Nephron (organoid): ENCODE measurements at regions not wholly inside any gene's neighbourhood (a gene's known extent, or its start where the extent isn't known, plus 50 kb on each side); places are given as distances from the start of the nearest gene placed in this dataset.

ENCODE experiments used
- H3K27ac Mint-ChIP-seq, 3 experiments: 2 replicates each; pipeline ENCODE4 v1.8.0; 2020; ENCODE audit warnings: mixed read lengths in 3 of 3, mild to moderate bottlenecking in 2 of 3, moderate library complexity in 1 of 3
- H3K27me3 Mint-ChIP-seq: 2 replicates; pipeline ENCODE4 v1.8.0; 2021; ENCODE audit warnings: low read depth, mild to moderate bottlenecking, moderate library complexity, mixed read lengths
- H3K36me3 Mint-ChIP-seq: 2 replicates; pipeline ENCODE4 v1.8.0; 2020; ENCODE audit warnings: low read depth, mixed read lengths
- H3K4me1 Mint-ChIP-seq: 2 replicates; pipeline ENCODE4 v1.8.0; 2020; ENCODE audit warnings: mixed read lengths
- H3K4me3 Mint-ChIP-seq, 3 experiments: 2 replicates each; pipeline ENCODE4 v1.8.0; 2020; ENCODE audit warnings: mild to moderate bottlenecking in 3 of 3, mixed read lengths in 3 of 3, moderate library complexity in 2 of 3
- H3K9me3 Mint-ChIP-seq: 2 replicates; pipeline ENCODE4 v1.8.0; 2020; ENCODE audit warnings: mixed read lengths
- TF ChIP-seq, protein P1 (sequence below), 3 experiments: fragments of 200-600 bp; sonication (generic); IDR thresholded peaks; one replicate each; pipeline ENCODE4 v1.5.0; 2021; ENCODE audit warnings: antibody characterized with exemption in 3 of 3; ENCODE audit not compliant: unreplicated experiment in 3 of 3

DNA sequence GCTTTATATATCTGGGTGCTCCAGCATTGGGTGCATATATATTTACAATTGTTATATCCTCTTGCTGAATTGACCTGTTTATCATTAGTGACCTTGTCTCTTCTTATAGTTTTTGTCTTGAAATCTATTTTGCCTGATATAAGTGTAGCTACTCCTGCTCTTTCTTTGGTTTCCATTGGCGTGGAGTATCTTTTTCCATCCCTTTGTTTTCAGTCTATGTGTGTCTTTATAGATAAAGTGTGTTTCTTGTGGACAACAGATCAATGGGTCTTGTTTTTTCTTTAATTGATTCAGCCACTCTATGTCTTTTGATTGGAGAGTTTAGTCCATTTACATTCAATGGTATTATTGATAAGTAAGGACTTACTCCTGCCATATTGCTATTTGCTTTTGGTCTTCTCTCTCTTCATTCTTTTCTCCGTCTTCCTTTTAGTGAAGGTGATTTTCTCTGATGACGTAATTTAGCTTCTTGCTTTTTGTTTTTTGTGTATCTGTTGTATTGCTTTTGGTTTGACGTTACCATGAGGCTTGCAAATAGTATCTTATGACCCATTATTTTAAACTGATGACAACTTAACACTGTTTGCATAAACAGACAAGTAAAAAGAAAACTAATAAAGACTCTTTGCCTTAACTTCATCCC lies 347.6 kb downstream of the TMEM121 start:
- TF ChIP-seq, protein P1, sequence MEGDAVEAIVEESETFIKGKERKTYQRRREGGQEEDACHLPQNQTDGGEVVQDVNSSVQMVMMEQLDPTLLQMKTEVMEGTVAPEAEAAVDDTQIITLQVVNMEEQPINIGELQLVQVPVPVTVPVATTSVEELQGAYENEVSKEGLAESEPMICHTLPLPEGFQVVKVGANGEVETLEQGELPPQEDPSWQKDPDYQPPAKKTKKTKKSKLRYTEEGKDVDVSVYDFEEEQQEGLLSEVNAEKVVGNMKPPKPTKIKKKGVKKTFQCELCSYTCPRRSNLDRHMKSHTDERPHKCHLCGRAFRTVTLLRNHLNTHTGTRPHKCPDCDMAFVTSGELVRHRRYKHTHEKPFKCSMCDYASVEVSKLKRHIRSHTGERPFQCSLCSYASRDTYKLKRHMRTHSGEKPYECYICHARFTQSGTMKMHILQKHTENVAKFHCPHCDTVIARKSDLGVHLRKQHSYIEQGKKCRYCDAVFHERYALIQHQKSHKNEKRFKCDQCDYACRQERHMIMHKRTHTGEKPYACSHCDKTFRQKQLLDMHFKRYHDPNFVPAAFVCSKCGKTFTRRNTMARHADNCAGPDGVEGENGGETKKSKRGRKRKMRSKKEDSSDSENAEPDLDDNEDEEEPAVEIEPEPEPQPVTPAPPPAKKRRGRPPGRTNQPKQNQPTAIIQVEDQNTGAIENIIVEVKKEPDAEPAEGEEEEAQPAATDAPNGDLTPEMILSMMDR (IDR thresholded peaks at IDR 0.05; ENCODE audit: unreplicated experiment in 3 of 3): no peak

DNA sequence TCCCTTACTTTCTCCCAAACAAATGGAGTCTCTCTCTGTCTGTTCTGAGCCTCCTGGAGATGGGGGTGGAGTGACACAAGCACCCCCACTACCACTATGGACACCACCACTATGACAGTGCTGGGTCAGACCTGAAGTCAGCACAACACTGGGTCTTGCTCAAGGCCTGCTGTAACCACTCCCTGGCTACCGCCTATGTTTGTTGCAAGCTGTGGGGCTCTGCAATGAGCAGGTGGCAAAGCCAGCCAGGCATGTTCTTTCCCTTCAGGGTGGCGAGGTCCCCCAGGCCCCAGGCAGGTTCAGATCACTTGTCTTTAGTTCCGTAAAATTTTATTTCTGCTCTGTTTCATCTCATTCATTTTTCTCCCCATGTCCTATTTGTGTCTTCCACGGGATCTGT lies 349.8 kb downstream of the TMEM121 start:
- no peaks in the 10 kb centered on the region for H3K27me3 Mint-ChIP-seq
- no peak overlapping the region for H3K4me3 Mint-ChIP-seq
- TF ChIP-seq, protein P1 (IDR thresholded peaks at IDR 0.05; ENCODE audit: unreplicated experiment in 3 of 3): no peak
- no peaks in the 10 kb centered on the region for H3K4me1 Mint-ChIP-seq
- H3K36me3 Mint-ChIP-seq: no peaks in the 10 kb centered on the region
- H3K27ac Mint-ChIP-seq: no peak overlapping the region
- peaks cover 65% of the 10 kb centered on the region for H3K9me3 Mint-ChIP-seq

More for the DNA sequence above, 347.6 kb downstream of the TMEM121 start:
- H3K4me1 Mint-ChIP-seq: no peaks in the 10 kb centered on the region
- no peaks in the 10 kb centered on the region for H3K27me3 Mint-ChIP-seq
- no peak overlapping the region for H3K27ac Mint-ChIP-seq
- no peaks in the 10 kb centered on the region for H3K36me3 Mint-ChIP-seq
- H3K9me3 Mint-ChIP-seq: peaks cover 78% of the 10 kb centered on the region
- no peak overlapping the region for H3K4me3 Mint-ChIP-seq

DNA sequence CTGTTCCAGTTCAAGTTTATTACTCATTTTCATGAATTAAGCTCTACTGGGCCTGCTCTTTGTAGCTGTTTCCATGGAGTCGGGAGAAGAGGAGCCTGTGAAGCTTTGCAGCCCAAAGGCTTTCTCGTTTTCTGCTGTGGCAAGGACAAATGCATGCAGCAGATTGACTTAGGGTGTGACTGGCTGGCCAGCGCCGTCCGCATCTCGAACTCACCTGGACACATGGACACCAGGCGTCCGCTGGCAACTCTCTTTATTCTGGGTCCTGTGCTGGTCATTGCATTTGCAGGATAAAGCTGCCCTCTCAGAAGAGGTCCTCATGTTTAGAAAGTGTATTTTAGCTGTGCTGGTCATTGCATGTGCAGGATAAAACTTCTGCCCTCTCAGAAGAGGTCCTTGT lies 350.4 kb downstream of the TMEM121 start:
- TF ChIP-seq, protein P1 (IDR thresholded peaks at IDR 0.05; ENCODE audit: unreplicated experiment in 3 of 3): no peak
- peaks cover 61% of the 10 kb centered on the region for H3K9me3 Mint-ChIP-seq
- no peaks in the 10 kb centered on the region for H3K4me1 Mint-ChIP-seq
- H3K27ac Mint-ChIP-seq: no peak overlapping the region
- H3K27me3 Mint-ChIP-seq: no peaks in the 10 kb centered on the region
- no peaks in the 10 kb centered on the region for H3K36me3 Mint-ChIP-seq
- no peak overlapping the region for H3K4me3 Mint-ChIP-seq

DNA sequence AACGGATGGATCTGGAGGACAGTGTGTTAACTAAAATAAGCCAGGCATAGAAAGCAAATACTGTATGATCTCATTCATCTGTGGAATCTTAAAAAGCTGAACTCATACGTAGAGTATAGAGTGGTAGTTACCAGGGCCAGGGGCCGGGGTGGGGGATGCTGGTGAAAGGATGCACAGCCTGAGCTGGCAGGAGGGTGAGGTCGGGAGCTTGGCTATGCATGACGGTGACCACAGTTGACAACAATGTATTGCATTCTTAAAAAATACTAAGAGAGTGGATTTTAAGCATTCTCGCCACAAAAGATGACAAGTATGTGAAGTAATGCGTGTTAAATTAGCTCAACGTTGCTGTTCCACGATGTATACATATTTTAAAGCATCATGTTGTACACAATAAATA lies 351.3 kb downstream of the TMEM121 start:
- H3K27me3 Mint-ChIP-seq: no peaks in the 10 kb centered on the region
- no peaks in the 10 kb centered on the region for H3K36me3 Mint-ChIP-seq
- H3K4me3 Mint-ChIP-seq: no peak overlapping the region
- H3K27ac Mint-ChIP-seq: no peak overlapping the region
- H3K9me3 Mint-ChIP-seq: peaks cover 56% of the 10 kb centered on the region
- H3K4me1 Mint-ChIP-seq: no peaks in the 10 kb centered on the region
- TF ChIP-seq, protein P1 (IDR thresholded peaks at IDR 0.05; ENCODE audit: unreplicated experiment in 3 of 3): no peak

DNA sequence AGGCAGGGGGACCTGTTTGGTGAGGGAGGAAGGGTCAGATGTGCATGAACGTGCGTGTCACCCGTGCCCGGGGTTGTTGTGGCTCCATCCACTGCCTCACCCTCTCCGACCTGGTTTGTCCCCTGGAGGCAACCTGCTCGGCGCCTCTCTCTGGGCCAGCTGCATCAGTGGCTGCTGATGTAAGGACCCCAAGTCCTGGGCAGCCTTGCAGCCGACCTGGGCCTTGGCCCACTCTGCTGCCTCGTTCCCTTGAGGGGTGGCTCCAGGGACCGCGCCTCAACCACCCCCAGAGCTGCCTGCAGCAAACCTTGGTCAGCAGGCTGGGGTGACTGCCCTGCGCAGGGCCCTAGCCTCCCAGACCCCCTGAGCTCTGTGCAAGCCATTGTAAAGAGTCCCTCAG lies 351.7 kb downstream of the TMEM121 start:
- TF ChIP-seq, protein P1 (IDR thresholded peaks at IDR 0.05; ENCODE audit: unreplicated experiment in 3 of 3): no peak
- Mint-ChIP-seq H3K9me3 (peaks cover 51% of the 10 kb centered on the region), H3K4me1 (no peaks in the 10 kb centered on the region), H3K4me3 (no peak overlapping the region), H3K27me3 (no peaks in the 10 kb centered on the region), H3K36me3 (no peaks in the 10 kb centered on the region), H3K27ac (no peak overlapping the region)

DNA sequence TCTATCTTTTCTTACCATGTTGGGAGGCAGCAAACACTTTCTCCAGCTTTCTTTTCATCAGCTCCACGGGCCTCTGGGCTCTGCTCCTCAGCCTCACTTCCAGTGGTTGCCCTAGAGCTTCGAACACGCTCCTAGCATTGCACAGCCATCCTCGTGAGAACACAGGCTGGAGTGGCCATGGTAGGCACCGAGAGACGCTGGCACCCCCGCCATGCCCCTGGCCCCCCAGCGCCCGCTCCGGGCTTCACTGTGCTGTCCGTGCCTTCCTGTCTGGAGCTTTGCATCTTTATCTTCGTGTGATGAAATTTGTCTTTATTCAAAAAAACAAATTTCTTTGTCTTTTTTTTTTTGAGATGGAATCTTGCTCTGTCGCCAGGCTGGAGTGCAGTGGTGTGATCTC lies 352.2 kb downstream of the TMEM121 start:
- Mint-ChIP-seq H3K9me3 (peaks cover 50% of the 10 kb centered on the region), H3K4me1 (no peaks in the 10 kb centered on the region), H3K4me3 (no peak overlapping the region), H3K36me3 (no peaks in the 10 kb centered on the region), H3K27me3 (no peaks in the 10 kb centered on the region), H3K27ac (no peak overlapping the region)
- TF ChIP-seq, protein P1 (IDR thresholded peaks at IDR 0.05; ENCODE audit: unreplicated experiment in 3 of 3): no peak
